ENCODE measurements at regions not wholly inside any gene's neighbourhood (a gene's known extent, or its start where the extent isn't known, plus 50 kb on each side); places are given as distances from the start of the nearest gene placed in this dataset.
"Not testable (repeated sequence)": the region's sequence is repeated elsewhere in the genome, so short reads cannot be mapped to it uniquely, and the experiment has no call there.

DNA sequence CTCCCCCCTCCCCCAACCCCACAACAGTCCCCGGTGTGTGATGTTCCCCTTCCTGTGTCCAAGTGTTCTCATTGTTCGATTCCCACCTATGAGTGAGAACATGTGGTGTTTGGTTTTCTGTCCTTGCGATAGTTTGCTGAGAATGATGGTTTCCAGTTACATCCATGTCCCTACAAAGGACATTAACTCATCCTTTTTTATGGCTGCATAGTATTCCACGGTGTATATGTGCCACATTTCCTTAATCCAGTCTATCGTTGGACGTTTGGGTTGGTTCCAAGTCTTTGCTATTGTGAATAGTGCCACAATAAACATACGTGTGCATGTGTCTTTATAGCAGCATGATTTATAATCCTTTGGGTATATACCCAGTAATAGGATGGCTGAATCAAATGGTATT lies 107.3 kb downstream of the ZNF648 start:
- TF ChIP-seq CTCF, POLR2AphosphoS5, POLR2A, EP300 (IDR thresholded peaks at IDR 0.05): not testable (repeated sequence)
